ENCODE measurements at regions not wholly inside any gene's neighbourhood (a gene's known extent, or its start where the extent isn't known, plus 50 kb on each side); places are given as distances from the start of the nearest gene placed in this dataset.
"Not testable (repeated sequence)": the region's sequence is repeated elsewhere in the genome, so short reads cannot be mapped to it uniquely, and the experiment has no call there.

DNA sequence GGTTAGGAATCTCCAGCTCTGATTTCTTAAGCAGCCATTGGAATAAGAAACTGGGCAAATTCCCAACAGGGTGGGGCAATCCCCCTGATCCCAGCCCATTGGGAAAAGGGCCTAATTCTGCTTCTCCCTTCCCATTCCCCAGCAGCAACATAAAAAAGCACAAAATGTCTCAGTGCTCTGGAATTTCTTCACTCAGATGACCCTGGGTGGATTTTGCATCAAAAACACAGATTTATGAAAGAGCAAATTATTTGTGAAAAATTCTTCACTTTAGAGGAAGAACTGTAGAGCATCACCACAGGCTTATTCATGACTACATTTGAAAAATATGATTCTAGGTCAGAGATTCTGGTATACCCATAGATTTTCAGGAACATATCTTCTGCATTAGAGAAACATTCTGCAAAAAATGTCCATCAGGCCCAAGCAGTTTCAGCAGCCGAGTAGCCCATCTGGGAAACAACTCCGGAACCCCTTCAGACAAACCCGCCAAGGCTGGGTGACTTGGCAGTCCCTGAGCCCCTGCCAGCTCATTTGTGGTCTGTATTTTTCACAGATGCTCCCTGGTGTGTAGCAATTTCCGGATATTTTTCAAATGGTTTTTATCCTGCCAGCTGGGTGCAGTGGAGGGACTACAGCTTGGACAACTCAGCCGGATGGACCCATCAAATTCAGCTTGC lies 102.1 kb upstream of the RANBP3L start:
- no peaks in the 10 kb centered on the region; the same call in 1 of the 2 replicates for H3K9me3 ChIP-seq (ENCODE audit: insufficient read depth, low read depth)
- no peak overlapping the region for H2AFZ ChIP-seq
- intact Hi-C loops (cut with micrococcal nuclease; ENCODE audit: unreplicated experiment): loop anchor here (10.0 kb wide), 1 partner anchor 181 kb away; no protein-coding TSS in a partner anchor
- no peaks in the 10 kb centered on the region for H3F3A ChIP-seq (ENCODE audit: insufficient read depth, low read depth)
- no peaks in the 10 kb centered on the region for H3K9me2 ChIP-seq (ENCODE audit: insufficient read depth)
- DNase-seq: no peak
- no peak overlapping the region for H3K4me2 ChIP-seq
- BruUV-seq (replicated peaks): no TSS peak
- no peaks in the 10 kb centered on the region for H3K27me3 ChIP-seq (ENCODE audit: insufficient read depth, low read depth)
- TF ChIP-seq, protein P1, sequence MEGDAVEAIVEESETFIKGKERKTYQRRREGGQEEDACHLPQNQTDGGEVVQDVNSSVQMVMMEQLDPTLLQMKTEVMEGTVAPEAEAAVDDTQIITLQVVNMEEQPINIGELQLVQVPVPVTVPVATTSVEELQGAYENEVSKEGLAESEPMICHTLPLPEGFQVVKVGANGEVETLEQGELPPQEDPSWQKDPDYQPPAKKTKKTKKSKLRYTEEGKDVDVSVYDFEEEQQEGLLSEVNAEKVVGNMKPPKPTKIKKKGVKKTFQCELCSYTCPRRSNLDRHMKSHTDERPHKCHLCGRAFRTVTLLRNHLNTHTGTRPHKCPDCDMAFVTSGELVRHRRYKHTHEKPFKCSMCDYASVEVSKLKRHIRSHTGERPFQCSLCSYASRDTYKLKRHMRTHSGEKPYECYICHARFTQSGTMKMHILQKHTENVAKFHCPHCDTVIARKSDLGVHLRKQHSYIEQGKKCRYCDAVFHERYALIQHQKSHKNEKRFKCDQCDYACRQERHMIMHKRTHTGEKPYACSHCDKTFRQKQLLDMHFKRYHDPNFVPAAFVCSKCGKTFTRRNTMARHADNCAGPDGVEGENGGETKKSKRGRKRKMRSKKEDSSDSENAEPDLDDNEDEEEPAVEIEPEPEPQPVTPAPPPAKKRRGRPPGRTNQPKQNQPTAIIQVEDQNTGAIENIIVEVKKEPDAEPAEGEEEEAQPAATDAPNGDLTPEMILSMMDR (conservative IDR thresholded peaks at IDR 0.05): no peak
- TF ChIP-seq EZH2 (IDR thresholded peaks at IDR 0.05; ENCODE audit: low read depth): no peak
- H3K27ac ChIP-seq: no peak overlapping the region
- no peaks in the 10 kb centered on the region for H3K4me1 ChIP-seq (replicated peaks; ENCODE audit: insufficient read depth)
- no peak overlapping the region for H3K4me3 ChIP-seq
- ChIA-PET CTCF (no interaction called here), POLR2A (ENCODE audit: unreplicated experiment) (no interaction called here)
- no peaks in the 10 kb centered on the region for H4K20me1 ChIP-seq (ENCODE audit: insufficient read depth)
- no peaks in the 10 kb centered on the region for H3K79me2 ChIP-seq (ENCODE audit: low read depth)
- H3K36me3 ChIP-seq (ENCODE audit: low read depth): no peaks in the 10 kb centered on the region

DNA sequence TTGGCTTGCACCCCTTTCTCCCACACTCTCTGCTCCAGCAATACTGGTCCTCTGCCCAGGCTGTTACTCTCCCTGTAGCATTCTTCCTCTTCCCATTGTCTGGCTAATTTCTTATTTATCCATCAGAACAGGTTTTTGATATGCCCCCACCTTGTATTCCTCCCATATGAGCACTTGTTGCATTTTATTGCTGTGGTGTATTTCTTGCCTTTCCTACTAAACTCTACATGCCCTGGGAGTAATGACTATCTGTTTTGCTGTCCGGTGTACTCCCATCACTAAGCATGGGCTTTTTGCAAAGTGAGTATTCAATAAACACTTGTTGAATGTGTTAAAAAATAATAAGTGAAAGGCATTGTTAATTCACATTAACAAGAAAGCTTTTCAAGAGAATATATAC lies 104.3 kb upstream of the RANBP3L start:
- Histone ChIP-seq H3K4me2 (no peak overlapping the region), H4K20me1 (ENCODE audit: insufficient read depth) (no peaks in the 10 kb centered on the region), H3K9me2 (ENCODE audit: insufficient read depth) (no peaks in the 10 kb centered on the region), H3K9me3 (ENCODE audit: insufficient read depth, low read depth) (no peaks in the 10 kb centered on the region; the same call in 1 of the 2 replicates), H3K4me3 (no peak overlapping the region), H3K27me3 (ENCODE audit: insufficient read depth, low read depth) (no peaks in the 10 kb centered on the region), H3K27ac (no peak overlapping the region), H3K36me3 (ENCODE audit: low read depth) (no peaks in the 10 kb centered on the region), H3K4me1 (replicated peaks; ENCODE audit: insufficient read depth) (no peaks in the 10 kb centered on the region), H3F3A (ENCODE audit: insufficient read depth, low read depth) (no peaks in the 10 kb centered on the region), H2AFZ (no peak overlapping the region), H3K79me2 (ENCODE audit: low read depth) (no peaks in the 10 kb centered on the region)
- TF ChIP-seq, protein P1 (conservative IDR thresholded peaks at IDR 0.05): no peak
- BruUV-seq (replicated peaks): no TSS peak
- ChIA-PET POLR2A (ENCODE audit: unreplicated experiment) (no interaction called here), CTCF (no interaction called here)
- intact Hi-C loops (cut with micrococcal nuclease; ENCODE audit: unreplicated experiment): loop anchor here (10.0 kb wide), 1 partner anchor 179 kb away; no protein-coding TSS in a partner anchor
- no peak for DNase-seq

DNA sequence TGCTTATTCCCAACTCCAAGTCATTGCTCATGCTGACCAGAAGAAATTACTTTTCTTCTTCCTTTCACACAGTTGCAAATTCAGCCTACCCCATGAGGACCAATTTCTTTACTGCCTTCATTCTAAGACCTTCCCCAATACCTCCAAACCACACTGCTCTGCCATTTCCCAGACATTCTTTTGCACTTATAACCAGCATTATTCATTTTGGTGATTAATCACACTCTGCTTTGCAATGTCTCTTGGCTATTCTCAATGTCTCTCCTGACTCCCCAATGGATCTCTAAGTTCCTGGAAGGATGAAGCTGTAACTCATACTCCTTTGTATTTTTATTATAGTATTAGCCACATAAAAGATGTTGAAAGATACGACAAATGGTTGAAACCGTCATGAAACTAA lies 105.7 kb upstream of the RANBP3L start:
- no peaks in the 10 kb centered on the region for H3K9me3 ChIP-seq (ENCODE audit: insufficient read depth, low read depth)
- no peak for DNase-seq
- no peak overlapping the region for H3K4me2 ChIP-seq
- no peaks in the 10 kb centered on the region for H3K4me1 ChIP-seq (replicated peaks; ENCODE audit: insufficient read depth)
- no peaks in the 10 kb centered on the region for H3K9me2 ChIP-seq (ENCODE audit: insufficient read depth)
- H3K79me2 ChIP-seq (ENCODE audit: low read depth): no peaks in the 10 kb centered on the region
- no peaks in the 10 kb centered on the region for H3K27me3 ChIP-seq (ENCODE audit: insufficient read depth, low read depth)
- BruUV-seq (replicated peaks): no TSS peak
- intact Hi-C loops (cut with micrococcal nuclease; ENCODE audit: unreplicated experiment): loop anchor here (10.0 kb wide), 1 partner anchor 177 kb away; no protein-coding TSS in a partner anchor
- no peak overlapping the region for H3K4me3 ChIP-seq
- POLR2A ChIA-PET (ENCODE audit: unreplicated experiment): no interaction called here
- CTCF ChIA-PET: no interaction called here
- no peaks in the 10 kb centered on the region for H4K20me1 ChIP-seq (ENCODE audit: insufficient read depth)
- H3K27ac ChIP-seq: no peak overlapping the region
- H3K36me3 ChIP-seq (ENCODE audit: low read depth): no peaks in the 10 kb centered on the region
- TF ChIP-seq, protein P1 (conservative IDR thresholded peaks at IDR 0.05): no peak
- no peak for TF ChIP-seq EZH2 (IDR thresholded peaks at IDR 0.05; ENCODE audit: low read depth)
- no peaks in the 10 kb centered on the region for H3F3A ChIP-seq (ENCODE audit: insufficient read depth, low read depth)
- no peak overlapping the region for H2AFZ ChIP-seq

GRCh38 chr5:36409711-36410110 lies 108.0 kb upstream of the RANBP3L start:
- H3K4me3 ChIP-seq; H3K27ac ChIP-seq; H3K4me2 ChIP-seq; POLR2A ChIA-PET (ENCODE audit: unreplicated experiment); H3K4me1 ChIP-seq (replicated peaks; ENCODE audit: insufficient read depth); CTCF ChIA-PET; H3K9me2 ChIP-seq (ENCODE audit: insufficient read depth); H3K36me3 ChIP-seq (ENCODE audit: low read depth); H3K27me3 ChIP-seq (ENCODE audit: insufficient read depth, low read depth); H3K79me2 ChIP-seq (ENCODE audit: low read depth); BruUV-seq (replicated peaks); H2AFZ ChIP-seq; H3F3A ChIP-seq (ENCODE audit: insufficient read depth, low read depth); DNase-seq; H4K20me1 ChIP-seq (ENCODE audit: insufficient read depth); H3K9me3 ChIP-seq (ENCODE audit: insufficient read depth, low read depth): not testable (repeated sequence)
- intact Hi-C loops (cut with micrococcal nuclease; ENCODE audit: unreplicated experiment): loop anchor here (10.0 kb wide), 1 partner anchor 175 kb away; no protein-coding TSS in a partner anchor

DNA sequence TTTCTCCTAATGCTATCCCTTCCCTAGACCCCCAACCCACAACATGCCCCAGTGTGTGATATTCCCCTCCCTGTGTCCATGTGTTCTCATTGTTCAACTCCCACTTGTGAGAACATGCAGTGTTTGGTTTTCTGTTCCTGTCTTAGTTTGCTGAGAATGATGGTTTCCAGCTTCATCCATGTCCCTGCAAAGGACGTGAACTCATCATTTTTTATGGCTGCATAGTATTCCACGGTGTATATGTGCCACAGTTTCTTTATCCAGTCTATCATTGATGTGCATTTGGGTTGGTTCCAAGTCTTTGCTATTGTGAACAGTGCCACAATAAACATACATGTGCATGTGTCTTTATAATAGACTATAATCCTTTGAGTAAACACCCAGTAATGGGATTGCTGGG lies 109.0 kb upstream of the RANBP3L start:
- H4K20me1 ChIP-seq (ENCODE audit: insufficient read depth); H2AFZ ChIP-seq; H3K79me2 ChIP-seq (ENCODE audit: low read depth); H3K4me1 ChIP-seq (replicated peaks; ENCODE audit: insufficient read depth); H3K27ac ChIP-seq; H3K4me2 ChIP-seq; BruUV-seq (replicated peaks); H3K4me3 ChIP-seq; CTCF ChIA-PET; POLR2A ChIA-PET (ENCODE audit: unreplicated experiment); intact Hi-C loops (cut with micrococcal nuclease; ENCODE audit: unreplicated experiment); H3K27me3 ChIP-seq (ENCODE audit: insufficient read depth, low read depth); H3K36me3 ChIP-seq (ENCODE audit: low read depth); H3F3A ChIP-seq (ENCODE audit: insufficient read depth, low read depth); H3K9me2 ChIP-seq (ENCODE audit: insufficient read depth); H3K9me3 ChIP-seq (ENCODE audit: insufficient read depth, low read depth); DNase-seq: not testable (repeated sequence)
